Thoracic aorta (tissue), 2 donors: ENCODE measurements at regions not wholly inside any gene's neighbourhood (a gene's known extent, or its start where the extent isn't known, plus 50 kb on each side); places are given as distances from the start of the nearest gene placed in this dataset.

ENCODE experiments used
- ATAC-seq: fragments of 150-250 bp; one replicate; pipeline ENCODE4 v1.8.0; 2017; ENCODE audit warnings: low read depth; ENCODE audit not compliant: insufficient number of reproducible peaks, low FRiP score
- DNase-seq: peaks from one replicate; pipeline ENCODE4 v3.0.0-alpha.2; 2020; ENCODE audit warnings: low spot score
- H3K27ac ChIP-seq, 2 donors: fragments of 200-600 bp; sonication (generic); 1 replicate in 1 of 2; 2 replicates in 1 of 2; pipeline ENCODE4 v1.5.1; 2016; ENCODE audit warnings: mild to moderate bottlenecking in 2 of 2, moderate library complexity in 2 of 2
- H3K27me3 ChIP-seq: fragments of 200-600 bp; sonication (generic); replicated peaks from 2 replicates; pipeline ENCODE4 v1.6.0; 2016; ENCODE audit warnings: mild to moderate bottlenecking; ENCODE audit not compliant: insufficient read depth
- H3K36me3 ChIP-seq: fragments of 200-600 bp; sonication (generic); one replicate; pipeline ENCODE4 v1.5.1; 2016
- H3K4me1 ChIP-seq, 2 donors: fragments of 200-600 bp; sonication (generic); 1 replicate in 1 of 2; 2 replicates in 1 of 2; pipeline versions ENCODE4 v1.5.1 to v1.6.0; 2016; ENCODE audit warnings: low read depth in 2 of 2, mild to moderate bottlenecking in 1 of 2; ENCODE audit not compliant: control insufficient read depth in 1 of 2
- H3K4me3 ChIP-seq: fragments of 200-600 bp; sonication (generic); 2 replicates; pipeline ENCODE4 v1.5.1; 2016; ENCODE audit warnings: mild to moderate bottlenecking
- H3K9me3 ChIP-seq: fragments of 200-600 bp; sonication (generic); 2 replicates; pipeline ENCODE4 v1.5.1; 2016
- CTCF ChIP-seq: fragments of 200-600 bp; sonication (generic); IDR thresholded peaks from one replicate; pipeline ENCODE4 v1.5.1; 2019; ENCODE audit warnings: antibody characterized with exemption

GRCh38 chr2:18242716-18243115 is 317.7 kb downstream of the RDH14 start:
- H3K9me3 ChIP-seq = no peaks in the 10 kb centered on the region
- H3K36me3 ChIP-seq = no peaks in the 10 kb centered on the region
- no peak for TF ChIP-seq CTCF
- ATAC-seq (no peak), DNase-seq (no peak)
- H3K4me3 ChIP-seq = no peak overlapping the region
- H3K27me3 ChIP-seq = no peaks in the 10 kb centered on the region
- H3K4me1 ChIP-seq = no peaks in the 10 kb centered on the region
- no peak overlapping the region for H3K27ac ChIP-seq

GRCh38 chr2:18238209-18238608 is 322.2 kb downstream of the RDH14 start:
- H3K4me3 ChIP-seq = no peak overlapping the region
- H3K27me3 ChIP-seq = no peaks in the 10 kb centered on the region
- no peak for ATAC-seq
- no peaks in the 10 kb centered on the region for H3K9me3 ChIP-seq
- no peaks in the 10 kb centered on the region for H3K4me1 ChIP-seq
- H3K36me3 ChIP-seq = no peaks in the 10 kb centered on the region
- no peak for DNase-seq
- H3K27ac ChIP-seq = no peak overlapping the region
- no peak for TF ChIP-seq CTCF

GRCh38 chr2:18237298-18237697 is 323.2 kb downstream of the RDH14 start:
- H3K4me3 ChIP-seq = no peak overlapping the region
- no peaks in the 10 kb centered on the region for H3K9me3 ChIP-seq
- no peaks in the 10 kb centered on the region for H3K27me3 ChIP-seq
- H3K36me3 ChIP-seq = no peaks in the 10 kb centered on the region
- no peak overlapping the region for H3K27ac ChIP-seq
- H3K4me1 ChIP-seq = no peaks in the 10 kb centered on the region
- ATAC-seq (no peak), DNase-seq (no peak)
- no peak for TF ChIP-seq CTCF

GRCh38 chr2:18232731-18233438 is 327.6 kb downstream of the RDH14 start:
- no peaks in the 10 kb centered on the region for H3K9me3 ChIP-seq
- H3K27me3 ChIP-seq = no peaks in the 10 kb centered on the region
- no peaks in the 10 kb centered on the region for H3K4me1 ChIP-seq
- no peak overlapping the region for H3K4me3 ChIP-seq
- DNase-seq = no peak
- no peak for ATAC-seq
- H3K36me3 ChIP-seq = no peaks in the 10 kb centered on the region
- no peak for TF ChIP-seq CTCF
- no peak overlapping the region for H3K27ac ChIP-seq

- Histone ChIP-seq H3K4me3 (no peak overlapping the region), H3K9me3 (no peaks in the 10 kb centered on the region), H3K4me1 (no peaks in the 10 kb centered on the region), H3K27me3 (no peaks in the 10 kb centered on the region), H3K36me3 (no peaks in the 10 kb centered on the region), H3K27ac (no peak overlapping the region)
- no peak for DNase-seq
- ATAC-seq = no peak
- no peak for TF ChIP-seq CTCF
Observed at GRCh38 chr2:18230668-18231067, 329.8 kb downstream of the RDH14 start.
